ENCODE measurements at regions not wholly inside any gene's neighbourhood (a gene's known extent, or its start where the extent isn't known, plus 50 kb on each side); places are given as distances from the start of the nearest gene placed in this dataset.

DNA sequence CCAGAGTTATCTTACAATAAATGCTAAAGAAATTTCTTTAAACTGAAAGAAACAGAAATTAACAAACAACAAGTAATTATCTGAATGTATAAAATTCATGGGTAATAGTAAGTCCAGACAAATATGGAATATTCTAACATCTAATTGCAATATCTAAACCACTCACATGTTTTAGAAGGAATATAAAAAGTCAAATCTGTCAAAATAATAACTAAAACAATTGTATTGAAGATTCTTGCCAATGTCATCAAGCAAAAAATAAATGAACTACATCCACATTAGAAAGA lies 942.9 kb upstream of the PCDH20 start:
- DNase-seq (ENCODE audit: extremely low read depth, low read depth) = no peak

DNA sequence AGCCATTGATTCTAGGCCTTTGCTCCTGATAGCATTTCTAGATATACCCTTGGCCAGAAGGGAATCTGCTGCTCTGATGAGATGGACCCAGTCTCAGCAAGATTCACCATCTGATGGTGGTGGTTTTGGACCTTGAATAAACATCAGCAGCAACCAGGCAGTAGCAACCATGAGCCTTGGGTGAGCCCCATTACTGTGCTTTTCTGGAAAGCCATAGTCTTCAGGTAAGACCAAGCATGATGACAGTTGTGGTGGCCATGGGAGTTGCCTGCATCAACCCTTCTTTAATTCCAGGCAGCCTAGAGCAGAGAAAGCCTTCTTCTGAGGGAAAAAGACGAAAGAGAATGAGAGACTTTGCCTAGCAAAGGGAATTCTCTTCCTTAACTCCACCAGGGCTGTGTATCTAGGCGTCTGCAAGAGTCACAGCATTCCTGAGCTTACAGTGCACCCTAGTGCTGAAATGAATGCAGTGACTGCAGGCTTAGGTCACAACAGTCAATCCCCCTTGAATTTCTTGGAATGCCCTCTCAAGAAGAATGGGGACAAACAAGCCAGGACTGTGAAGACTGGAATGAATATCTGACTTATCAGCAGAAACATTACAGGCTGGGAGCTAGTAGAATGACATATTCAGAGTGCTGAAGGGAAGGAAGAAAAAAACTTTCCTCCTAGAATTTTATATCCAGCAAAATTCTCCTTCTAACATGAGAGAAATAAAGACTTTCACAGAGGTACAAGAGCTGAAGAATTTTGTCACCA lies 942.4 kb upstream of the PCDH20 start:
- DNase-seq (ENCODE audit: extremely low read depth, low read depth) = peak; percentile 2
- peak; percentile 53 for TF ChIP-seq CTCF (IDR thresholded peaks at IDR 0.05; ENCODE audit: low read depth, low read length)

More for the DNA sequence above, 942.9 kb upstream of the PCDH20 start:
- no peak for TF ChIP-seq CTCF (IDR thresholded peaks at IDR 0.05; ENCODE audit: low read depth, low read length)

GRCh38 chr13:62356977-62357376 lies 941.3 kb upstream of the PCDH20 start:
- TF ChIP-seq CTCF (IDR thresholded peaks at IDR 0.05; ENCODE audit: low read depth, low read length) = no peak
- no peak for DNase-seq (ENCODE audit: extremely low read depth, low read depth)

DNA sequence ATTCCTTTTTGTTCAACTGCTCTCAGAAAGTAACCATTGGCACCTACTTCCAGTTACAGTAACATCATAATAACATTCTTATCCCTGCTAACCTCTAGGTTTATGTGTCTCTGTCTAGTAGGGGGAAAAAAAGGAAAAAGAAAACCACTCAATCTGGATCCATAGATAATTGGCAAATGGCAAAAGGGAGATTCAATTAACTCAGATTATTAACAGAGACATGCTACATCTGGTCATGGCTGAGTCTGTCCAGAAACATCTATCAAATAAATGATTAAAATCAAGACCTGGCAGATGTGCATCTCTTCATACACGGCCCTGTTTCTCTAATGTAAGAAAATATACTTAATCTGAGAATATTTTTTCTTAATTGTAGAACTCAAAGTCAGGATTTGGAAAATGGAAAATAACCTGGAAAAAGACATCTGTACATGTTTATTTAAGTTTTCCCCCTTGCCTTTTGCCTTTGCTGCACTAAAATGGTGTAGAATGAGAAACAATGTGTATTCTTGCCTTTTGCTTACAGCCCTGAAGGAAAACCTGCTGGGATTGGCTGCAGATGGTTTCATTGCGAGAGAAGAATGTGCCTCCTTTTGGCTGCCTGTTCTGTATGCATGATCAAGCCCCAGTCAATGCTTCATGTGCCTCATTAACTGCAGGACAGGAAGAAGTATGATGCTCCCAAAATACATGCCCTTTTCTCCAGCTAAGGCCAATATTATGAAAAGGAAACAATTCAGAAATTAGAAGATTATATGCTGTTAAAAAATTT lies 921.6 kb upstream of the PCDH20 start:
- DNase-seq (ENCODE audit: extremely low read depth, low read depth) = no peak
- TF ChIP-seq CTCF (IDR thresholded peaks at IDR 0.05; ENCODE audit: low read depth, low read length) = no peak

GRCh38 chr13:62336507-62336906 lies 920.9 kb upstream of the PCDH20 start:
- no peak for TF ChIP-seq CTCF (IDR thresholded peaks at IDR 0.05; ENCODE audit: low read depth, low read length)
- DNase-seq (ENCODE audit: extremely low read depth, low read depth) = no peak

DNA sequence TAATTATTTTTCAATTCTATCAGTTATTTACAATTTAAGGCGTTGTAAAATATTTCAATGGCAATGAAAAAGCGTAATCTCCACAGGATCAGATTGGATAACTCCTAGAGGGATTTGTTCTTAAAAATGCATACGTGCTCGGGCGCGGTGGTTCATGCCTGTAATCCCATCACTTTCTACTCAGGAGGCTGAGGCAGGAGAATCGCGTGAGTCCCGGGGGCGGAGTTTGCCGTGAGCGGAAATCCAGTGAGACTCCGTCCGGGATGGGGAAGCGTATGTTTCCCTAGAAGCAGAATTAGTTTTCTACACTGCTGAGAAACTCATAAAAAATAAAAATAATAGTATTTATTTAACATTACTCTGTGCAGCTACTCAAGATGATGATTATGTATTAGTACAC lies 917.8 kb upstream of the PCDH20 start:
- no peak for TF ChIP-seq CTCF (IDR thresholded peaks at IDR 0.05; ENCODE audit: low read depth, low read length)
- no peak for DNase-seq (ENCODE audit: extremely low read depth, low read depth)

- no peak for DNase-seq (ENCODE audit: extremely low read depth, low read depth)
- no peak for TF ChIP-seq CTCF (IDR thresholded peaks at IDR 0.05; ENCODE audit: low read depth, low read length)
Observed at GRCh38 chr13:62331384-62331783, 915.7 kb upstream of the PCDH20 start.

All from AG09319 (cell line).